Sigmoid colon (tissue), 3 donors: ENCODE measurements at regions not wholly inside any gene's neighbourhood (a gene's known extent, or its start where the extent isn't known, plus 50 kb on each side); places are given as distances from the start of the nearest gene placed in this dataset.

Experiments used
- POLR2A ChIP-seq, 2 donors: fragments of 450-650 bp; IDR thresholded peaks; one replicate each; pipeline ENCODE4 v1.6.1; 2016; ENCODE audit warnings: antibody characterized with exemption in 2 of 2, mild to moderate bottlenecking in 2 of 2, moderate library complexity in 2 of 2
- TF ChIP-seq, protein P1 (sequence below), 4 experiments: fragments of 450-650 bp in 3 of 4; fragments of 200-600 bp in 1 of 4; IDR thresholded peaks; one replicate each; pipeline ENCODE4 v1.5.1; 2016 to 2019; ENCODE audit warnings: antibody characterized with exemption in 4 of 4, mild to moderate bottlenecking in 3 of 4, moderate library complexity in 2 of 4

DNA sequence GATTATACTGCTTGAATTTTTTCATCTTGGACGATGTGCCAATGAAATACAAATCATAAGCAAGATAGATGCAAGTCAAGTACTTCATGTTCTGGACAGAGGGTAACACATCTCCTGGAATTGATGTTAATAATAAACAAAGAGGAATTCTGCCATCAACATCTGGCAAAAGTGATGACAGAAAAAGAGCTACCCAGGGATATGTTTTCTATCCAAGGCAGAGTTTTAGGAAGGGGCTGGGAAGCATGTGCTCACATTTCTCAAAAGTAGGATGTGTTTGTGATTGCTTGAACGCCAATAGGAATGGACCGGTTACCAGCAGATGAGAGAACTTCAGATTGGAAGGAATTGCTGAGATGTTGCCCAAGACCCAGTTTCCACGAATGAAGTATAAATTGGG lies 242.6 kb upstream of the AGTR1 start:
- TF ChIP-seq, protein P1, sequence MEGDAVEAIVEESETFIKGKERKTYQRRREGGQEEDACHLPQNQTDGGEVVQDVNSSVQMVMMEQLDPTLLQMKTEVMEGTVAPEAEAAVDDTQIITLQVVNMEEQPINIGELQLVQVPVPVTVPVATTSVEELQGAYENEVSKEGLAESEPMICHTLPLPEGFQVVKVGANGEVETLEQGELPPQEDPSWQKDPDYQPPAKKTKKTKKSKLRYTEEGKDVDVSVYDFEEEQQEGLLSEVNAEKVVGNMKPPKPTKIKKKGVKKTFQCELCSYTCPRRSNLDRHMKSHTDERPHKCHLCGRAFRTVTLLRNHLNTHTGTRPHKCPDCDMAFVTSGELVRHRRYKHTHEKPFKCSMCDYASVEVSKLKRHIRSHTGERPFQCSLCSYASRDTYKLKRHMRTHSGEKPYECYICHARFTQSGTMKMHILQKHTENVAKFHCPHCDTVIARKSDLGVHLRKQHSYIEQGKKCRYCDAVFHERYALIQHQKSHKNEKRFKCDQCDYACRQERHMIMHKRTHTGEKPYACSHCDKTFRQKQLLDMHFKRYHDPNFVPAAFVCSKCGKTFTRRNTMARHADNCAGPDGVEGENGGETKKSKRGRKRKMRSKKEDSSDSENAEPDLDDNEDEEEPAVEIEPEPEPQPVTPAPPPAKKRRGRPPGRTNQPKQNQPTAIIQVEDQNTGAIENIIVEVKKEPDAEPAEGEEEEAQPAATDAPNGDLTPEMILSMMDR (IDR thresholded peaks at IDR 0.05), result no peak
- no peak for TF ChIP-seq POLR2A (IDR thresholded peaks at IDR 0.05)
